ENCODE measurements at regions not wholly inside any gene's neighbourhood (a gene's known extent, or its start where the extent isn't known, plus 50 kb on each side); places are given as distances from the start of the nearest gene placed in this dataset.
A peak's percentile ranks its signal among the peaks of the same experiment; 100 is the strongest.

- TF ChIP-seq EZH2 (IDR thresholded peaks at IDR 0.05; ENCODE audit: borderline replicate concordance, low read length) (no peak), CTCF (IDR thresholded peaks at IDR 0.05; ENCODE audit: low read length) (peak; percentile 33; the same call in 1 of the 2 replicates)
Measured at GRCh38 chr12:127363392-127363791, 903.6 kb upstream of the TMEM132C start.
